ENCODE measurements at regions not wholly inside any gene's neighbourhood (a gene's known extent, or its start where the extent isn't known, plus 50 kb on each side); places are given as distances from the start of the nearest gene placed in this dataset.

GRCh38 chr6:2565499-2565898 is 185.2 kb downstream of the MYLK4 start:
- peaks cover 0 to 29% (median 17%) of the 10 kb centered on the region in 5 donors for H3K4me1 ChIP-seq (ENCODE audit: control insufficient read depth in 5 of 5, insufficient read depth in 5 of 5, low read length in 5 of 5)
- TF ChIP-seq CTCF (IDR thresholded peaks at IDR 0.05; ENCODE audit: control extremely low read depth, extremely low read depth), result no peak
- no peaks in the 10 kb centered on the region for H3K27me3 ChIP-seq (ENCODE audit: control insufficient read depth in 3 of 3, insufficient read depth in 3 of 3, low read length in 2 of 3)
- H3K4me3 ChIP-seq, result no peak overlapping the region
- ATAC-seq (ENCODE audit: insufficient read depth, low FRiP score), result no peak
- peak in 1 of 3 donors; percentile 17 for DNase-seq
- WGBS, 2 donors, result 88 to 91% methylated on average over 5 of the region's 5 CpGs
- no peaks in the 10 kb centered on the region for H3K9me3 ChIP-seq (ENCODE audit: control insufficient read depth in 4 of 4, insufficient read depth in 3 of 4, low read length in 3 of 4)
- no peaks in the 10 kb centered on the region for H3K36me3 ChIP-seq (ENCODE audit: control insufficient read depth in 4 of 4, insufficient read depth in 4 of 4, low read length in 4 of 4)
- no peak overlapping the region for H3K27ac ChIP-seq (ENCODE audit: low read depth in 1 of 2, low read length in 1 of 2)
- no peak overlapping the region for H3K9ac ChIP-seq (ENCODE audit: insufficient read depth in 1 of 2, low read length in 2 of 2)

- H3K27ac ChIP-seq (ENCODE audit: low read depth in 1 of 2, low read length in 1 of 2), result no peak overlapping the region
- H3K27me3 ChIP-seq (ENCODE audit: control insufficient read depth in 3 of 3, insufficient read depth in 3 of 3, low read length in 2 of 3), result no peaks in the 10 kb centered on the region
- H3K9me3 ChIP-seq (ENCODE audit: control insufficient read depth in 4 of 4, insufficient read depth in 3 of 4, low read length in 3 of 4), result no peaks in the 10 kb centered on the region
- H3K4me1 ChIP-seq (ENCODE audit: control insufficient read depth in 5 of 5, insufficient read depth in 5 of 5, low read length in 5 of 5), result peaks cover 0 to 31% (median 17%) of the 10 kb centered on the region in 5 donors
- ATAC-seq (ENCODE audit: insufficient read depth, low FRiP score), result peak; percentile 74
- TF ChIP-seq CTCF (IDR thresholded peaks at IDR 0.05; ENCODE audit: control extremely low read depth, extremely low read depth), result no peak
- H3K4me3 ChIP-seq, result no peak overlapping the region
- no peak overlapping the region for H3K9ac ChIP-seq (ENCODE audit: insufficient read depth in 1 of 2, low read length in 2 of 2)
- H3K36me3 ChIP-seq (ENCODE audit: control insufficient read depth in 4 of 4, insufficient read depth in 4 of 4, low read length in 4 of 4), result no peaks in the 10 kb centered on the region
- 42 to 72% methylated on average over 6 of the region's 6 CpGs for WGBS, 2 donors
- DNase-seq, result peak in 2 of 3 donors; percentile 62 to 76
These were observed 187.1 kb downstream of the MYLK4 start for GRCh38 chr6:2563635-2564034.

GRCh38 chr6:2562721-2563451 is 187.8 kb downstream of the MYLK4 start:
- H3K27ac ChIP-seq (ENCODE audit: low read depth in 1 of 2, low read length in 1 of 2), result no peak overlapping the region
- no peak overlapping the region for H3K4me3 ChIP-seq
- peaks cover 0 to 31% (median 17%) of the 10 kb centered on the region in 5 donors for H3K4me1 ChIP-seq (ENCODE audit: control insufficient read depth in 5 of 5, insufficient read depth in 5 of 5, low read length in 5 of 5)
- H3K36me3 ChIP-seq (ENCODE audit: control insufficient read depth in 4 of 4, insufficient read depth in 4 of 4, low read length in 4 of 4), result no peaks in the 10 kb centered on the region
- no peaks in the 10 kb centered on the region for H3K27me3 ChIP-seq (ENCODE audit: control insufficient read depth in 3 of 3, insufficient read depth in 3 of 3, low read length in 2 of 3)
- no peaks in the 10 kb centered on the region for H3K9me3 ChIP-seq (ENCODE audit: control insufficient read depth in 4 of 4, insufficient read depth in 3 of 4, low read length in 3 of 4)
- TF ChIP-seq CTCF (IDR thresholded peaks at IDR 0.05; ENCODE audit: control extremely low read depth, extremely low read depth), result no peak
- ATAC-seq (ENCODE audit: insufficient read depth, low FRiP score) (no peak), DNase-seq (peak in 2 of 3 donors; percentile 73 to 90)
- 81 to 88% methylated on average over 4 of the region's 4 CpGs for WGBS, 2 donors
- H3K9ac ChIP-seq (ENCODE audit: insufficient read depth in 1 of 2, low read length in 2 of 2), result no peak overlapping the region

Data from lung (tissue), 11 donors.